ENCODE measurements at regions not wholly inside any gene's neighbourhood (a gene's known extent, or its start where the extent isn't known, plus 50 kb on each side); places are given as distances from the start of the nearest gene placed in this dataset.

DNA sequence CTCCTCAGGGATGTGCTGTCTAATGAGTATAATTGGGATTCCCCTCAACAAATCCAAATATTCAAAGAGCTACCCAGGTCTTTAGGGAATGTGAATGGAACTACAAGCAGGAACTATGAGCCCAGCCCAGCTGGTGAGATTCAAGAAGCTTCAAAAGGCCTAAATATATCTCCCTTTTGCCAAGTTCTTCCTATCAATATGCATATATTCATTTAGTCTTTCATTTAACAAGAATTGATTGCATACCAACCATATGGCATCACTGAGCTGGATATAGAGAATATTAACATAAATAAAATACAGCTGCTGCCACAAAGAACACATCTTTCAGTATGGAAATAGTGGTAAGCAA is 58.9 kb upstream of the PRSS23 start:
- ATAC-seq (no peak), FAIRE-seq (no peak), DNase-seq (ENCODE audit: low read depth in 1 of 2, low spot score in 1 of 2) (no peak)
- Histone ChIP-seq H3K4me3 (peak overlapping the region; percentile 10; the same call in 1 of the 3 replicates), H3K9me3 (peaks cover 6% of the 10 kb centered on the region; the same call in 1 of the 3 replicates), H3K4me1 (peaks cover 88% of the 10 kb centered on the region), H3K4me2 (peak overlapping the region; percentile 80), H3K27ac (peak overlapping the region; percentile 88 to 93)
- TF ChIP-seq NR3C1 (IDR thresholded peaks at IDR 0.05) (no peak), EHF (CRISPR knock-in tag; IDR thresholded peaks at IDR 0.05) (0 out of 2 replicates have a peak, but pooled peaks have one; percentile 1), FOSB (CRISPR knock-in tag; IDR thresholded peaks at IDR 0.05) (peak; percentile 14; the same call in 1 of the 2 replicates)
- CTCF ChIA-PET, result interaction anchor here (1.4 to 2.0 kb wide), 3 partner anchors 20 to 133 kb away, joined by 4 to 7 read pairs (median 6); no protein-coding TSS in a partner anchor
- POLR2A ChIA-PET, result interaction anchor here (1.5 to 2.0 kb wide), 3 partner anchors 22 to 257 kb away, joined by 7 to 32 read pairs (median 14); partner anchors contain the start of gene PRSS23

DNA sequence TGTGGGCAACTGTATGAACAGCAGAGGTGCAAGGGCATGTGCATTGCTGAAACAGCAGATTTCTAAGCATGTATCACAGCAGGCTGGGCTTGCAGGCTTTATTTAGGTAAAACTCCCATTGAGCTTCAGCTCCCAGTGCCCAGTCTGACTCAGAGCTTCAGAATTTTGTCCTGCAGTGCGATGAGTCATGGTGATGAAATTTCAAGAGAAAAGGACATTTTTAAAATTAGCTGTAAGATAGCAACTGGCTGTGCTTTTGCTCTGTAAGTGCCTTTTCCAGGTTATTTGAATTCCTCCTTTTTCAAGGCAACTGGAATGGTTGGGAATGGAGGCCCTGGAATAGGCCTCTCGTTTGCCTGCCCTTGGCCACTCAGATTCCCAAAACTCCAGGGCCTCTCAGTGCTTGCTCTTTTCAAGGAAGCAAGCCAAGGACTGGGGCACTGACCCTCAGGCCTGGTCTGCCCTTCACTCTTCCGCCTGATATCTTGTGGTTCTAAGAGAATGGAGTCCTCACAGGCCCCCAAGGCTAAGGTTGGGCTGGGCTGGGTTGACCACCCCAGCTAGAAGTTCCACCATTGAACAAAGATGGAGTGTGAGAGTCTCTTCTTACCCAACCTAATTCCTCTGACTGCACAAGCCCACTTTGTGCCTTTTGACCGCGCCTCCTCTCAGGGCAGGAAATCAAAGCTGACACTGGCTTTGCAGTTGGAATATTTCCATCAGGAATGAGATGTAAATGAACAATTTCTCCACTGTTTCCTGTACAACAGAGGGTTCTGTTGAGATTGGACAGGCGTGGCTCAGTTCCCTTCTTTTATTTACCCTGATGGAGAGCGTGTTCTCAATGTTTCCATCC is 59.5 kb upstream of the PRSS23 start:
- Histone ChIP-seq H3K9me3 (peaks cover 6% of the 10 kb centered on the region; the same call in 1 of the 3 replicates), H3K4me3 (no peak overlapping the region), H3K27ac (peak overlapping the region; percentile 88 to 93), H3K4me1 (peaks cover 88% of the 10 kb centered on the region), H3K4me2 (peak overlapping the region; percentile 80)
- POLR2A ChIA-PET, result interaction anchor here (0.6 to 2.0 kb wide), 7 partner anchors 13 to 257 kb away, joined by 3 to 32 read pairs (median 4); partner anchors contain the start of gene PRSS23
- ATAC-seq (peak; percentile 48 to 57), FAIRE-seq (peak; percentile 23), DNase-seq (ENCODE audit: low read depth in 1 of 2, low spot score in 1 of 2) (peak; percentile 77 to 95)
- CTCF ChIA-PET, result interaction anchor here (1.0 to 2.0 kb wide), 5 partner anchors 20 to 133 kb away, joined by 4 to 7 read pairs (median 6); partner anchors contain the start of gene PRSS23
- 9% methylated on average over 7 of the region's 7 CpGs for WGBS (ENCODE audit: missing lambda C conversion rate)
- peak; percentile 47; the same call in 1 of the 2 replicates for TF ChIP-seq HOXA7 (CRISPR knock-in tag; IDR thresholded peaks at IDR 0.05)
- TF ChIP-seq MAZ (IDR thresholded peaks at IDR 0.05; ENCODE audit: borderline replicate concordance, low read depth, low read length), result no peak
- TF ChIP-seq ELK1 (IDR thresholded peaks at IDR 0.05; ENCODE audit: low read depth, low read length), result no peak
- TF ChIP-seq HEYL (CRISPR knock-in tag; IDR thresholded peaks at IDR 0.05), result peak; percentile 75; the same call in 1 of the 2 replicates
- no peak for TF ChIP-seq ESRRA (IDR thresholded peaks at IDR 0.05; ENCODE audit: borderline replicate concordance, low read length)
- no peak for TF ChIP-seq CHD4 (IDR thresholded peaks at IDR 0.05; ENCODE audit: borderline replicate concordance)
- TF ChIP-seq FOXS1 (CRISPR knock-in tag; IDR thresholded peaks at IDR 0.05), result peak; percentile 40; the same call in 1 of the 2 replicates
- no peak for TF ChIP-seq ZC3H11A (IDR thresholded peaks at IDR 0.05)
- TF ChIP-seq, protein P1, sequence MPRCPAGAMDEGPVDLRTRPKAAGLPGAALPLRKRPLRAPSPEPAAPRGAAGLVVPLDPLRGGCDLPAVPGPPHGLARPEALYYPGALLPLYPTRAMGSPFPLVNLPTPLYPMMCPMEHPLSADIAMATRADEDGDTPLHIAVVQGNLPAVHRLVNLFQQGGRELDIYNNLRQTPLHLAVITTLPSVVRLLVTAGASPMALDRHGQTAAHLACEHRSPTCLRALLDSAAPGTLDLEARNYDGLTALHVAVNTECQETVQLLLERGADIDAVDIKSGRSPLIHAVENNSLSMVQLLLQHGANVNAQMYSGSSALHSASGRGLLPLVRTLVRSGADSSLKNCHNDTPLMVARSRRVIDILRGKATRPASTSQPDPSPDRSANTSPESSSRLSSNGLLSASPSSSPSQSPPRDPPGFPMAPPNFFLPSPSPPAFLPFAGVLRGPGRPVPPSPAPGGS (IDR thresholded peaks at IDR 0.05), result 0 out of 3 replicates have a peak, but pooled peaks have one; percentile 44
- no peak; the same call in 1 of the 2 replicates for TF ChIP-seq PBX3 (IDR thresholded peaks at IDR 0.05)
- TF ChIP-seq ZSCAN20 (CRISPR knock-in tag; IDR thresholded peaks at IDR 0.05), result peak; percentile 72
- TF ChIP-seq FOSL2 (IDR thresholded peaks at IDR 0.05), result peak; percentile 99
- TF ChIP-seq FOSL2 (CRISPR knock-in tag; IDR thresholded peaks at IDR 0.05), result peak; percentile 100
- peak; percentile 71 to 80; a peak in 3 of 5 replicates for TF ChIP-seq EP300 (IDR thresholded peaks at IDR 0.05)
- TF ChIP-seq KDM1A (IDR thresholded peaks at IDR 0.05; ENCODE audit: low read depth), result no peak
- TF ChIP-seq TFCP2L1 (CRISPR knock-in tag; IDR thresholded peaks at IDR 0.05), result peak; percentile 45; the same call in 1 of the 2 replicates
- peak; percentile 67; the same call in 1 of the 2 replicates for TF ChIP-seq EHF (CRISPR knock-in tag; IDR thresholded peaks at IDR 0.05)
- peak; percentile 84 to 89; a peak in 4 of 5 replicates for TF ChIP-seq JUN (IDR thresholded peaks at IDR 0.05)
- no peak for TF ChIP-seq HDAC2 (IDR thresholded peaks at IDR 0.05)
- TF ChIP-seq ZNF302 (CRISPR knock-in tag; IDR thresholded peaks at IDR 0.05), result peak; percentile 77; the same call in 1 of the 2 replicates
- TF ChIP-seq HOXB13 (CRISPR knock-in tag; IDR thresholded peaks at IDR 0.05; ENCODE audit: low read depth), result peak; percentile 97
- TF ChIP-seq MAFK (IDR thresholded peaks at IDR 0.05; ENCODE audit: partially characterized antibody), result peak; percentile 99
- no peak for TF ChIP-seq EHMT2 (IDR thresholded peaks at IDR 0.05; ENCODE audit: low read depth)
- TF ChIP-seq RARB (CRISPR knock-in tag; IDR thresholded peaks at IDR 0.05), result 0 out of 2 replicates have a peak, but pooled peaks have one; percentile 14
- TF ChIP-seq, protein P2, sequence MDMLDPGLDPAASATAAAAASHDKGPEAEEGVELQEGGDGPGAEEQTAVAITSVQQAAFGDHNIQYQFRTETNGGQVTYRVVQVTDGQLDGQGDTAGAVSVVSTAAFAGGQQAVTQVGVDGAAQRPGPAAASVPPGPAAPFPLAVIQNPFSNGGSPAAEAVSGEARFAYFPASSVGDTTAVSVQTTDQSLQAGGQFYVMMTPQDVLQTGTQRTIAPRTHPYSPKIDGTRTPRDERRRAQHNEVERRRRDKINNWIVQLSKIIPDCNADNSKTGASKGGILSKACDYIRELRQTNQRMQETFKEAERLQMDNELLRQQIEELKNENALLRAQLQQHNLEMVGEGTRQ (IDR thresholded peaks at IDR 0.05), result no peak
- TF ChIP-seq, protein P3, sequence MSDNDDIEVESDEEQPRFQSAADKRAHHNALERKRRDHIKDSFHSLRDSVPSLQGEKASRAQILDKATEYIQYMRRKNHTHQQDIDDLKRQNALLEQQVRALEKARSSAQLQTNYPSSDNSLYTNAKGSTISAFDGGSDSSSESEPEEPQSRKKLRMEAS (IDR thresholded peaks at IDR 0.05), result peak; percentile 81
- TF ChIP-seq TP53 (CRISPR knock-in tag; IDR thresholded peaks at IDR 0.05), result peak; percentile 94
- TF ChIP-seq, protein P4, sequence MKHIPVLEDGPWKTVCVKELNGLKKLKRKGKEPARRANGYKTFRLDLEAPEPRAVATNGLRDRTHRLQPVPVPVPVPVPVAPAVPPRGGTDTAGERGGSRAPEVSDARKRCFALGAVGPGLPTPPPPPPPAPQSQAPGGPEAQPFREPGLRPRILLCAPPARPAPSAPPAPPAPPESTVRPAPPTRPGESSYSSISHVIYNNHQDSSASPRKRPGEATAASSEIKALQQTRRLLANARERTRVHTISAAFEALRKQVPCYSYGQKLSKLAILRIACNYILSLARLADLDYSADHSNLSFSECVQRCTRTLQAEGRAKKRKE (CRISPR knock-in tag; IDR thresholded peaks at IDR 0.05; ENCODE audit: low read depth), result peak; percentile 54
- TF ChIP-seq SMC3 (IDR thresholded peaks at IDR 0.05), result peak; percentile 33; the same call in 1 of the 3 replicates
- peak; percentile 54 to 88; a peak in 3 of 4 replicates for TF ChIP-seq CEBPB (IDR thresholded peaks at IDR 0.05)
